Esophagus squamous epithelium (tissue), 4 donors: ENCODE measurements at regions not wholly inside any gene's neighbourhood (a gene's known extent, or its start where the extent isn't known, plus 50 kb on each side); places are given as distances from the start of the nearest gene placed in this dataset.

Source experiments
- POLR2A ChIP-seq, 4 donors: fragments of 450-650 bp; IDR thresholded peaks; one replicate each; pipeline ENCODE4 v1.6.1; 2017; ENCODE audit warnings: antibody characterized with exemption in 4 of 4, mild to moderate bottlenecking in 4 of 4, moderate library complexity in 3 of 4
- TF ChIP-seq, protein P1 (sequence below), 6 experiments: fragments of 450-650 bp in 4 of 6; fragments of 200-600 bp in 2 of 6; sonication (generic) in 2 of 6; IDR thresholded peaks; one replicate each; pipeline ENCODE4 v1.5.1; 2016 to 2019; ENCODE audit warnings: antibody characterized with exemption in 6 of 6, mild to moderate bottlenecking in 4 of 6, moderate library complexity in 4 of 6

GRCh38 chr5:38660194-38660668 lies 103.8 kb upstream of the LIFR start:
- TF ChIP-seq, protein P1, sequence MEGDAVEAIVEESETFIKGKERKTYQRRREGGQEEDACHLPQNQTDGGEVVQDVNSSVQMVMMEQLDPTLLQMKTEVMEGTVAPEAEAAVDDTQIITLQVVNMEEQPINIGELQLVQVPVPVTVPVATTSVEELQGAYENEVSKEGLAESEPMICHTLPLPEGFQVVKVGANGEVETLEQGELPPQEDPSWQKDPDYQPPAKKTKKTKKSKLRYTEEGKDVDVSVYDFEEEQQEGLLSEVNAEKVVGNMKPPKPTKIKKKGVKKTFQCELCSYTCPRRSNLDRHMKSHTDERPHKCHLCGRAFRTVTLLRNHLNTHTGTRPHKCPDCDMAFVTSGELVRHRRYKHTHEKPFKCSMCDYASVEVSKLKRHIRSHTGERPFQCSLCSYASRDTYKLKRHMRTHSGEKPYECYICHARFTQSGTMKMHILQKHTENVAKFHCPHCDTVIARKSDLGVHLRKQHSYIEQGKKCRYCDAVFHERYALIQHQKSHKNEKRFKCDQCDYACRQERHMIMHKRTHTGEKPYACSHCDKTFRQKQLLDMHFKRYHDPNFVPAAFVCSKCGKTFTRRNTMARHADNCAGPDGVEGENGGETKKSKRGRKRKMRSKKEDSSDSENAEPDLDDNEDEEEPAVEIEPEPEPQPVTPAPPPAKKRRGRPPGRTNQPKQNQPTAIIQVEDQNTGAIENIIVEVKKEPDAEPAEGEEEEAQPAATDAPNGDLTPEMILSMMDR (IDR thresholded peaks at IDR 0.05) = no peak
- TF ChIP-seq POLR2A (IDR thresholded peaks at IDR 0.05) = no peak
